Heart right ventricle (tissue), 16 donors: ENCODE measurements at regions not wholly inside any gene's neighbourhood (a gene's known extent, or its start where the extent isn't known, plus 50 kb on each side); places are given as distances from the start of the nearest gene placed in this dataset.

Experiments used
- ATAC-seq, 8 donors: fragments of 200-7000 bp; cut with Tn5 transposase; one replicate each; pipeline ENCODE4 v1.9.1; 2020; ENCODE audit warnings: mild to moderate bottlenecking in 8 of 8, moderate library complexity in 8 of 8, moderate number of reproducible peaks in 1 of 8
- DNase-seq, 2 donors: peaks; one replicate each; pipeline ENCODE4 v3.0.0-alpha.2; 2020
- H3K27ac ChIP-seq, 10 donors: fragments of 200-600 bp; sonication (generic) in 2 of 10; one replicate each; pipeline versions ENCODE4 v1.5.0 to v1.8.0; 2020 to 2022; ENCODE audit warnings: mild to moderate bottlenecking in 3 of 10
- H3K27me3 ChIP-seq, 7 donors: fragments of 200-600 bp; one replicate each; pipeline ENCODE4 v1.8.0; 2021 to 2022; ENCODE audit warnings: mild to moderate bottlenecking in 2 of 7
- H3K36me3 ChIP-seq, 9 donors: fragments of 200-600 bp; sonication (generic) in 1 of 9; one replicate each; pipeline versions ENCODE4 v1.5.0 to v1.8.0; 2020 to 2022; ENCODE audit warnings: mild to moderate bottlenecking in 2 of 9
- H3K4me1 ChIP-seq, 9 donors: fragments of 200-600 bp; sonication (generic) in 1 of 9; one replicate each; pipeline versions ENCODE4 v1.5.0 to v1.8.0; 2020 to 2022; ENCODE audit warnings: mild to moderate bottlenecking in 4 of 9
- H3K4me3 ChIP-seq, 10 donors: fragments of 200-600 bp; sonication (generic) in 2 of 10; one replicate each; pipeline versions ENCODE4 v1.5.0 to v1.8.0; 2020 to 2022; ENCODE audit warnings: mild to moderate bottlenecking in 7 of 10, moderate library complexity in 2 of 10
- H3K9me3 ChIP-seq, 11 donors: fragments of 200-600 bp in 10 of 11; sonication (generic) in 2 of 11; one replicate each; pipeline versions ENCODE4 v1.5.0 to v1.8.0; 2013 to 2022; ENCODE audit warnings: mild to moderate bottlenecking in 2 of 11, control low read depth in 1 of 11, moderate library complexity in 1 of 11
- WGBS, 2 donors: extraction: QIAGEN DNeasy Blood & Tissue Kit; methylation state at CpG; one replicate each; pipeline ENCODE4 v1.1.7; 2013; ENCODE audit warnings: inconsistent platforms in 1 of 2; 5-methylcytosine and 5-hydroxymethylcytosine counted together
- intact Hi-C, 10 donors: fragments of 100-400 bp; cut with DNase I; formaldehyde crosslinking; loops; one replicate each; pipeline versions ENCODE4 v1.11.1 to v1.14.2; 2022
- TF ChIP-seq, protein P1 (sequence below), 9 donors: fragments of 200-600 bp; sonication (generic) in 2 of 9; IDR thresholded peaks; one replicate each; pipeline versions ENCODE4 v1.5.0 to v1.8.0; 2021 to 2022; ENCODE audit warnings: antibody characterized with exemption in 9 of 9, mild to moderate bottlenecking in 5 of 9, moderate library complexity in 1 of 9
- donor health status: Arrhythmogenic right ventricular cardiomyopathy.
- donor health status: ischemic (EF 13 %, LVEDD 7.1; RV severe dilation, severe dysfunction).
- donor health status: healthy with polysubstance abuse.
- donor health status: DM: no; HTN: yes; CAD: no.
- donor health status: DM: no; HTN: no; CAD: no.
- donor health status: ischemic (EF 25% LVEDD 6.9; RV normal size, moderate dysfunction).
- donor health status: ischemic (EF 25% LVEDD 5.7; RV mildly dilated, moderate dysfunction).
- donor health status: healthy.
- donor health status: DM: yes; HTN: yes; CAD: no.
- donor health status: Ischemic cardiomyopathy.
- donor health status: ischemic (EF 35%, LVEDD 5.7; RV mildly dilated, moderate dysfunction).
- donor health status: nonischemic (EF 11% LVEDD 7.7; RV severe dilation, severe dysfunction).
- donor health status: DM: yes; HTN: yes; CAD: no.
- donor health status: PGD.
- donor health status: ischemic (EF 29% LVEDD 5.4; RV normal size, mild dysfunction).
- donor health status: nonischemic (EF 23%, LVEDD 6.1; RV moderate dilation, normal function).

DNA sequence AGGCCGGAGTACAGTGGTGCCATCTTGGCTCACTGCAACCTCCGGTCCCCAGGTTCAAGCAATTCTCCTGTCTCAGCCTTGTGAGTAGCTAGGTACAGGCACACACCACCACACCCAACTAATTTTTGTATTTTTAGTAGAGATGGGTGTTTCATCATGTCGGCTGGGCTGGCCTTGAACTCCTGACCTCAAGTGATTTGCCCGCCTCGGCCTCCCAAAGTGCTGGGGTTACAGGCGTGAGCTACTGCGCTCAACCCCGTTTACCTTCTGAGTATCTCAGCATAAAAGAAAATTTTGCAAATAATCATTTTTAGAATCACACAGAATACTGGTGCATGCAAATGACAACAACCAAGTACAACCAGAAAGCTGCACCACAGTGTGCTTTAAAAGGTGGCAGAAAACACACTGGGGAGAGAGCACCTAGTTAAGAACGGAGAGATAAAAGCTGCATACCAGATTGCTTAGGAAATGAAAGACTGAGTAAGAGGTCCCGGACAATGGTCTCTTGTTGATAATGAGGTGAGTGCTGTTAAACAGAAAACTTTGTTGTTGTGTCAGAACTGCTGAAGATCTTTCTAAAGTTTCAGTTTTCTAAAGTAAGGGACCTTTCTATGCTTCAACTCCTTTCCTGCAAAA, 189.6 kb downstream of the ACTR3 start:
- DNase-seq = no peak
- WGBS, 2 donors = 68 to 70% methylated on average over 10 of the region's 10 CpGs
- intact Hi-C loops = no loop called here
- no peak for ATAC-seq
- Histone ChIP-seq H3K27me3 (no peaks in the 10 kb centered on the region), H3K36me3 (no peaks in the 10 kb centered on the region), H3K9me3 (peaks cover 0 to 11% (median 0%) of the 10 kb centered on the region in 11 donors), H3K4me3 (no peak overlapping the region), H3K4me1 (no peaks in the 10 kb centered on the region), H3K27ac (no peak overlapping the region)
- TF ChIP-seq, protein P1, sequence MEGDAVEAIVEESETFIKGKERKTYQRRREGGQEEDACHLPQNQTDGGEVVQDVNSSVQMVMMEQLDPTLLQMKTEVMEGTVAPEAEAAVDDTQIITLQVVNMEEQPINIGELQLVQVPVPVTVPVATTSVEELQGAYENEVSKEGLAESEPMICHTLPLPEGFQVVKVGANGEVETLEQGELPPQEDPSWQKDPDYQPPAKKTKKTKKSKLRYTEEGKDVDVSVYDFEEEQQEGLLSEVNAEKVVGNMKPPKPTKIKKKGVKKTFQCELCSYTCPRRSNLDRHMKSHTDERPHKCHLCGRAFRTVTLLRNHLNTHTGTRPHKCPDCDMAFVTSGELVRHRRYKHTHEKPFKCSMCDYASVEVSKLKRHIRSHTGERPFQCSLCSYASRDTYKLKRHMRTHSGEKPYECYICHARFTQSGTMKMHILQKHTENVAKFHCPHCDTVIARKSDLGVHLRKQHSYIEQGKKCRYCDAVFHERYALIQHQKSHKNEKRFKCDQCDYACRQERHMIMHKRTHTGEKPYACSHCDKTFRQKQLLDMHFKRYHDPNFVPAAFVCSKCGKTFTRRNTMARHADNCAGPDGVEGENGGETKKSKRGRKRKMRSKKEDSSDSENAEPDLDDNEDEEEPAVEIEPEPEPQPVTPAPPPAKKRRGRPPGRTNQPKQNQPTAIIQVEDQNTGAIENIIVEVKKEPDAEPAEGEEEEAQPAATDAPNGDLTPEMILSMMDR (IDR thresholded peaks at IDR 0.05) = no peak

DNA sequence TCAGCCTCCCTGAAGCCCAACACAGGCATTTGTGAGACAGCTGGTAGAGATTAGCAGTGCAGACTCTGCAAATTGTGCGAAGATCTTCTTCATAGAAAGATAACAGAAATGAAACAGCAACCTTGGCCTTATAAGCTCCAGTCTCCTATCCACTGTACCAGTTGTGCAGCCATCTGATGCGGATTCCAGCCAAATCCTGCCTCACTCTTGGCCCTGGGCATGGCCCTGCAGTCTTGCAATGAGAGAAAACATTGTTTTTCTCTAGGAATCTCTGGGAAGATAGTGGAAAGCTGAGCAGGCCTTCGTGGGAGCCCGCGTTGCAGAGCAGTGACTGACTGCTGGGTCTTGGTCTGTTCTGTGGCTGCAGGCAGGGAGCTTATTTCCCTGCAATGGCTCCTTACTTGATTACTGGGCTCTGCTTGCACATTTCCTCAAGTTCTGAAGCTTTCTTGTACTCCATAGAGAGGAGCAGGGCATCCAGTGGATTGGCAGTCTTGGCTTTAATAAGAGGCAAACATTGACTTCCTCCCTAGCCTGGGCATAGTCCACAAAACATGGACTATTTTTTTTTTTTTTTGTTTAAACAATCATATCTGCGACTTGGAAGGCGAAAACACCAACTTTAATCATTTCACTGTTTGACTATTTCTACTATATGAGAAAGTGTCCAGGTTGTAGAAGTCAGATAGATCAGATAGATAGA, 193.0 kb downstream of the ACTR3 start:
- no peak for DNase-seq
- Histone ChIP-seq H3K27me3 (peaks cover 0 to 5% (median 0%) of the 10 kb centered on the region in 7 donors), H3K27ac (no peak overlapping the region), H3K36me3 (no peaks in the 10 kb centered on the region), H3K9me3 (peaks cover 0 to 19% (median 0%) of the 10 kb centered on the region in 11 donors), H3K4me1 (no peaks in the 10 kb centered on the region), H3K4me3 (no peak overlapping the region)
- WGBS, 2 donors = 56 to 65% methylated on average over 7 of the region's 7 CpGs
- TF ChIP-seq, protein P1 (IDR thresholded peaks at IDR 0.05) = no peak
- ATAC-seq = no peak
- intact Hi-C loops = no loop called here

DNA sequence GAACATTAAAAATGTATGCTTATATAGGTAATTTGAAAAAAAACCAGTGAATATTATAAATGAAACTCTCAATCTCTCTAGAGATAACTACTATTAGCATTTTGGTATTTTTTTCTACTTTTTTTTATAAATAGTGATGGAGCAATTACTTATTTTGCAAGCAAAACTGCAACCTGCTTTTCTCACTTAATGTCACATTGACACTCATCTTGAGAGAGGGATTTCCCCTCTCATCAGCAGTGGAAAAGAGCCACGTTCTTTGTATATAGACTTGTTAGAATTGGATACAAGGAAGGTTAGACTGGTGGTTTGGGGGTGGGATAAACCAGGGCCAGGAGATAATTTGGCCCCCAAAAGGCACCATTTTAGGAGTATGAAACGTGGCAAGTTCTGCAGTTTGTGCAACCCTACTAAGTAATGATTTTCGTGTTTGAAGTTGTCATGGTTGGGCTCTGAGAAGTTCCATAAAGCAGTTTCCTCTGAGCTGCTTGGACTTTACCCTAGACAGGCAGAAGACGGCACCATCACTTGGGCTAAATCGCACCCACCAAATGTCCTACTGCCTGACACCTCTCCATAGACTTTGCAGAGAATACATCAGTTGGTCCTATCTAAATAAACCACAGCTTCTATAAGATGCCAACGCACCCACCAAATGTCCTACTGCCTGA, 194.0 kb downstream of the ACTR3 start:
- Histone ChIP-seq H3K36me3 (no peaks in the 10 kb centered on the region), H3K4me3 (no peak overlapping the region), H3K9me3 (peaks cover 0 to 19% (median 0%) of the 10 kb centered on the region in 11 donors), H3K27ac (no peak overlapping the region), H3K4me1 (no peaks in the 10 kb centered on the region), H3K27me3 (peaks cover 0 to 5% (median 0%) of the 10 kb centered on the region in 7 donors)
- ATAC-seq (no peak), DNase-seq (no peak)
- intact Hi-C loops = no loop called here
- TF ChIP-seq, protein P1 (IDR thresholded peaks at IDR 0.05) = no peak
- 61 to 64% methylated on average over 5 of the region's 6 CpGs for WGBS, 2 donors

DNA sequence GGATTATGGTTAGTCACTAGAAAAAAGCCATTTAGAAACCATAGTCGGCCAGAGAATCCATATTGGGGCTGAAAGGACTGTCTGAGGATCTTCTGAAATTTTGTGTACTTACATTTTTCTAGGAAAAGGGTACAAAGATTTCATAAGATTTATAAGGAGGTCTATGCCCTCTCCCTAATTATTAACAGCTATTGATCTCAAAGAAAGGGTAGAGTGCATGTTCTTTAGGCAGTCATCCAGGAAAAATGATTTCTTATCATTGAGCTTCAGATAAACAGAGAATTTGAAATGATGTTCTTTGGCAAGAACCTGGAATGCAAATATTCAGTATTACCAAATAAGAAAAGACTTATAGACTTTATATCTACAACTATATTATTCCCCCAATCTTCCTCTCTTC, 195.3 kb downstream of the ACTR3 start:
- H3K4me3 ChIP-seq = no peak overlapping the region
- 48 to 66% methylated on average over 1 of the region's 1 CpG for WGBS, 2 donors
- TF ChIP-seq, protein P1 (IDR thresholded peaks at IDR 0.05) = no peak
- ATAC-seq (no peak), DNase-seq (no peak)
- intact Hi-C loops = no loop called here
- peaks cover 0 to 5% (median 0%) of the 10 kb centered on the region in 7 donors for H3K27me3 ChIP-seq
- no peak overlapping the region for H3K27ac ChIP-seq
- peaks cover 0 to 19% (median 0%) of the 10 kb centered on the region in 11 donors for H3K9me3 ChIP-seq
- no peaks in the 10 kb centered on the region for H3K36me3 ChIP-seq
- H3K4me1 ChIP-seq = no peaks in the 10 kb centered on the region
